ENCODE measurements at regions not wholly inside any gene's neighbourhood (a gene's known extent, or its start where the extent isn't known, plus 50 kb on each side); places are given as distances from the start of the nearest gene placed in this dataset.
"Not testable (repeated sequence)": the region's sequence is repeated elsewhere in the genome, so short reads cannot be mapped to it uniquely, and the experiment has no call there.

- in situ Hi-C loops (cut with MboI; ENCODE audit: low pct_unique_long_range_greater_than_20kb, low sequenced_read_pairs, unreplicated experiment): no loop called here
- TF ChIP-seq CTCF (IDR thresholded peaks at IDR 0.05; ENCODE audit: extremely low read depth, insufficient read depth, missing control alignments): no peak
- DNase-seq (ENCODE audit: low spot score): no peak
These were observed 111.9 kb upstream of the CHD2 start for GRCh38 chr15:92788196-92788595.

- in situ Hi-C loops (cut with MboI; ENCODE audit: low pct_unique_long_range_greater_than_20kb, low sequenced_read_pairs, unreplicated experiment); DNase-seq (ENCODE audit: low spot score): not testable (repeated sequence)
These were observed 111.3 kb upstream of the CHD2 start for GRCh38 chr15:92788793-92789192.

- DNase-seq (ENCODE audit: low spot score): no peak
- TF ChIP-seq CTCF (IDR thresholded peaks at IDR 0.05; ENCODE audit: extremely low read depth, insufficient read depth, missing control alignments): no peak
- in situ Hi-C loops (cut with MboI; ENCODE audit: low pct_unique_long_range_greater_than_20kb, low sequenced_read_pairs, unreplicated experiment): no loop called here
These were observed 103.9 kb upstream of the CHD2 start for GRCh38 chr15:92796161-92796611.

GRCh38 chr15:92797168-92798052, 102.7 kb upstream of the CHD2 start:
- DNase-seq (ENCODE audit: low spot score): peak; percentile 69
- TF ChIP-seq CTCF (IDR thresholded peaks at IDR 0.05; ENCODE audit: extremely low read depth, insufficient read depth, missing control alignments): peak; percentile 68
- in situ Hi-C loops (cut with MboI; ENCODE audit: low pct_unique_long_range_greater_than_20kb, low sequenced_read_pairs, unreplicated experiment): no loop called here

- no peak for TF ChIP-seq CTCF (IDR thresholded peaks at IDR 0.05; ENCODE audit: extremely low read depth, insufficient read depth, missing control alignments)
- no peak for DNase-seq (ENCODE audit: low spot score)
- in situ Hi-C loops (cut with MboI; ENCODE audit: low pct_unique_long_range_greater_than_20kb, low sequenced_read_pairs, unreplicated experiment): no loop called here
These were observed 100.1 kb upstream of the CHD2 start for GRCh38 chr15:92800013-92800412.

- in situ Hi-C loops (cut with MboI; ENCODE audit: low pct_unique_long_range_greater_than_20kb, low sequenced_read_pairs, unreplicated experiment); DNase-seq (ENCODE audit: low spot score): not testable (repeated sequence)
These were observed 99.6 kb upstream of the CHD2 start for GRCh38 chr15:92800416-92801055.

GRCh38 chr15:92801056-92801773, 98.9 kb upstream of the CHD2 start:
- DNase-seq (ENCODE audit: low spot score); in situ Hi-C loops (cut with MboI; ENCODE audit: low pct_unique_long_range_greater_than_20kb, low sequenced_read_pairs, unreplicated experiment): not testable (repeated sequence)
